Keratinocyte (primary cell): ENCODE measurements at regions not wholly inside any gene's neighbourhood (a gene's known extent, or its start where the extent isn't known, plus 50 kb on each side); places are given as distances from the start of the nearest gene placed in this dataset.

ENCODE experiments used
- DNase-seq: peaks from one replicate; pipeline ENCODE4 v3.0.0-alpha.2; 2011; ENCODE audit warnings: low read depth, missing footprints, low spot score
- FAIRE-seq: peaks from 2 replicates; lab custom pipeline; 2011; peaks lifted over from hg19 to GRCh38; lab: Jason Lieb, UNC
- H2AFZ ChIP-seq: 2 replicates; pipeline ENCODE4 v1.6.0; 2012; ENCODE audit warnings: low read length, control low read depth, inconsistent platforms; ENCODE audit not compliant: control insufficient read depth
- H3K27ac ChIP-seq: 2 replicates; pipeline ENCODE4 v1.5.1; 2011; ENCODE audit warnings: low read length; ENCODE audit not compliant: control insufficient read depth, insufficient read depth
- H3K27me3 ChIP-seq: 3 replicates; pipeline ENCODE4 v1.6.0; 2011; ENCODE audit warnings: low read length; ENCODE audit not compliant: control insufficient read depth, insufficient read depth; ENCODE audit errors: extremely low read depth
- H3K36me3 ChIP-seq, 2 experiments: 2 replicates in 1 of 2; 3 replicates in 1 of 2; pipeline ENCODE4 v1.5.1; 2011; ENCODE audit warnings: low read length in 2 of 2, mild to moderate bottlenecking in 1 of 2; ENCODE audit not compliant: control insufficient read depth in 2 of 2, insufficient read depth in 2 of 2; ENCODE audit errors: extremely low read depth in 1 of 2
- H3K4me1 ChIP-seq: 3 replicates; pipeline ENCODE4 v1.5.1; 2011; ENCODE audit warnings: low read length; ENCODE audit not compliant: control insufficient read depth, insufficient read depth; ENCODE audit errors: extremely low read depth
- H3K4me2 ChIP-seq: 3 replicates; pipeline ENCODE4 v1.6.0; 2011; ENCODE audit warnings: low read depth, low read length; ENCODE audit not compliant: control insufficient read depth, insufficient read depth; ENCODE audit errors: extremely low read depth
- H3K4me3 ChIP-seq, 3 experiments: fragments of 200-600 bp in 1 of 3; sonication (generic) in 1 of 3; 2 replicates in 2 of 3; 3 replicates in 1 of 3; pipeline ENCODE4 v1.5.1; 2011 to 2016; ENCODE audit warnings: low read length in 3 of 3, mild to moderate bottlenecking in 3 of 3, control low read depth in 2 of 3, inconsistent platforms in 1 of 3, low read depth in 1 of 3, mixed read lengths in 1 of 3, mixed run types in 1 of 3, moderate library complexity in 1 of 3; ENCODE audit not compliant: control insufficient read depth in 2 of 3, insufficient read depth in 2 of 3; ENCODE audit errors: extremely low read depth in 1 of 3
- H3K79me2 ChIP-seq: 2 replicates; pipeline ENCODE4 v1.6.0; 2012; ENCODE audit warnings: low read length; ENCODE audit not compliant: control insufficient read depth, insufficient read depth
- H3K9ac ChIP-seq: 3 replicates; pipeline ENCODE4 v1.6.0; 2011; ENCODE audit warnings: low read length; ENCODE audit not compliant: control insufficient read depth, insufficient read depth; ENCODE audit errors: extremely low read depth
- H3K9me1 ChIP-seq: 3 replicates; pipeline ENCODE4 v1.6.0; 2011; ENCODE audit warnings: low read length; ENCODE audit not compliant: control insufficient read depth, insufficient read depth; ENCODE audit errors: extremely low read depth
- H3K9me3 ChIP-seq: 2 replicates; pipeline ENCODE4 v1.5.1; 2012; ENCODE audit warnings: low read depth, low read length; ENCODE audit not compliant: control insufficient read depth
- H4K20me1 ChIP-seq: 3 replicates; pipeline ENCODE4 v1.6.0; 2011; ENCODE audit warnings: low read length; ENCODE audit not compliant: control insufficient read depth, insufficient read depth; ENCODE audit errors: extremely low read depth
- CTCF ChIP-seq, 3 experiments: IDR thresholded peaks in 1 of 3; conservative IDR thresholded peaks in 1 of 3; optimal IDR thresholded peaks in 1 of 3; 2 replicates in 2 of 3; 3 replicates in 1 of 3; pipeline versions ENCODE3 to v1.5.1; 2011; ENCODE audit warnings: low read length in 3 of 3, mild to moderate bottlenecking in 3 of 3, moderate library complexity in 2 of 3, control low read depth in 1 of 3, inconsistent platforms in 1 of 3; ENCODE audit not compliant: insufficient read depth in 2 of 3; ENCODE audit errors: extremely low read depth in 1 of 3
- EZH2 ChIP-seq: IDR thresholded peaks from one replicate; pipeline ENCODE4 v1.6.1; 2012; ENCODE audit warnings: inconsistent platforms, mild to moderate bottlenecking, low read length, moderate library complexity
- dilution Hi-C: fragments of 300-500 bp; cut with MboI; formaldehyde crosslinking; loops from one replicate; pipeline ENCODE4 v1.7.0; 2020; ENCODE audit warnings: low sequenced_read_pairs; ENCODE audit not compliant: extremely low pct_ligation_motif_present

DNA sequence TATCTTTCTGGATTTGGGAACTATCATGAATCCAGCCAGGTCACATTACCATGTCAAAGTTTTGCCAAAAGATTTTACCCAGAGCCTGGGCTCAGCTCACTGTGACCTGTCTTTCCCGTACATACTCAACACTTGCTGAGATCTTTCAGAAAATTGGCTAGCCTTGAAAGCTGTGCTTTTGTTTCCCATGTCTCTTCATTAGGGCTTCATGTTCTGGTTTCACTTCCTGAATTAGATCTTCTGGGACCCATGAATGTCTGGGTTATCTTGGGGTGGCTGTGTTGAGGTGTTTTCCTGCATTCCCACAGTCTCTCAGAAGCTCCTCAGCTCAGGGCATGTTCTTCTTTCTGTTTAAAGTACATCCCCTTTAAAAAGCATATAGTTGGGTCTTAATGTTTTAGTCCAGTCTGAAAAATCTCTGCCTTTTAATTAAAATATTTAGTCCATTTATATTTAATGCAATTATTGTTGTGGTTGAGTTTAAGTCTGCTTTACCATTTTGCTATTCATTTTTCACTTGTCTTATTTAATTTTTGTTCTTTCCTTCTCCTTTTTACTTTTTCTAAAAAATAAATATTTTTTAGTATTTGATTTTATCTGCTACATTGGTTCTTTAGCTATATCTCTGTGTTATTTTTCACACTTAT is 242.7 kb downstream of the VRK1 start:
- dilution Hi-C loops: no loop called here
- no peak for FAIRE-seq
- no peaks in the 10 kb centered on the region for H3K79me2 ChIP-seq

DNA sequence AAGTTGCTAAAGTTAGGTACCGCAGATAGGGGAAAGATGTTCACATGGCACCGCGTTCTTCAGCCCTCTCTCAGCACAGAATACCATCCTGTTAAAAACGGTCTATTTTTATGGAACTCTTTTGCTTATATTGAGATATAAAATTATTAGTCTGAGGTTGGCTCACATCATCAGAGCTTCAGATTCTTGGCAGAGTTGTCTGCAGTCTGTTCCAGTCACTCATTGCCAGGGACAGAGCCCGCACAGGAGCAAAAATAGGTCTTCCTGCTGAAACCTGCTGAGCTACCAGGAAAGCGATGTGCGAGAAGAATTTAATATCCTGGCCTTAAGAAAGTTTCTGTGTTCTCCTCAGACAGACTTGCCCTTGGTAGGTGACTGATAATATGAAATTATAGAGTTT is 249.8 kb downstream of the VRK1 start:
- Histone ChIP-seq H4K20me1 (no peaks in the 10 kb centered on the region), H3K79me2 (no peaks in the 10 kb centered on the region), H3K4me3 (no peak overlapping the region), H3K9me1 (no peaks in the 10 kb centered on the region), H3K9me3 (no peaks in the 10 kb centered on the region), H3K36me3 (no peaks in the 10 kb centered on the region), H3K27me3 (peaks cover 22% of the 10 kb centered on the region), H3K4me2 (no peak overlapping the region), H3K27ac (no peak overlapping the region), H2AFZ (no peak overlapping the region), H3K9ac (no peak overlapping the region), H3K4me1 (no peaks in the 10 kb centered on the region)
- no peak for TF ChIP-seq CTCF (optimal IDR thresholded peaks at IDR 0.05 in 1 of 3, IDR thresholded peaks at IDR 0.05 in 1 of 3, conservative IDR thresholded peaks at IDR 0.05 in 1 of 3; ENCODE audit: extremely low read depth in 1 of 3, insufficient read depth in 2 of 3, low read length in 3 of 3)
- peak; percentile 40 for TF ChIP-seq EZH2
- dilution Hi-C loops: no loop called here
- FAIRE-seq (no peak), DNase-seq (no peak)

More for the DNA sequence above, 242.7 kb downstream of the VRK1 start:
- no peak overlapping the region for H2AFZ ChIP-seq
- H4K20me1 ChIP-seq: no peaks in the 10 kb centered on the region
- peaks cover 5% of the 10 kb centered on the region for H3K9me3 ChIP-seq
- H3K9ac ChIP-seq: no peak overlapping the region
- H3K27ac ChIP-seq: no peak overlapping the region
- H3K36me3 ChIP-seq: no peaks in the 10 kb centered on the region
- H3K4me2 ChIP-seq: no peak overlapping the region
- DNase-seq: no peak
- no peaks in the 10 kb centered on the region for H3K9me1 ChIP-seq
- H3K27me3 ChIP-seq: peaks cover 3% of the 10 kb centered on the region
- TF ChIP-seq CTCF (optimal IDR thresholded peaks at IDR 0.05 in 1 of 3, IDR thresholded peaks at IDR 0.05 in 1 of 3, conservative IDR thresholded peaks at IDR 0.05 in 1 of 3; ENCODE audit: extremely low read depth in 1 of 3, insufficient read depth in 2 of 3, low read length in 3 of 3) (no peak), EZH2 (no peak)
- no peak overlapping the region for H3K4me3 ChIP-seq
- no peaks in the 10 kb centered on the region for H3K4me1 ChIP-seq
